Heart left ventricle (tissue), 13 donors: ENCODE measurements at regions not wholly inside any gene's neighbourhood (a gene's known extent, or its start where the extent isn't known, plus 50 kb on each side); places are given as distances from the start of the nearest gene placed in this dataset.

Source experiments
- CTCF ChIP-seq, 12 donors: fragments of 200-600 bp; sonication (generic) in 4 of 12; IDR thresholded peaks; one replicate each; pipeline versions ENCODE4 v1.5.0 to v1.8.0; 2018 to 2022; ENCODE audit warnings: antibody characterized with exemption in 12 of 12, mild to moderate bottlenecking in 5 of 12
- POLR2A ChIP-seq, 2 donors: fragments of 450-650 bp; IDR thresholded peaks; one replicate each; pipeline ENCODE4 v1.6.1; 2017; ENCODE audit warnings: antibody characterized with exemption in 2 of 2, mild to moderate bottlenecking in 2 of 2, moderate library complexity in 2 of 2
- donor health status: ischemic (EF 13 %, LVEDD 7.1; RV severe dilation, severe dysfunction).
- donor health status: DM: no; HTN: yes; CAD: no.
- donor health status: DM: no; HTN: no; CAD: no.
- donor health status: ischemic (EF 25% LVEDD 6.9; RV normal size, moderate dysfunction).
- donor health status: ischemic (EF 25% LVEDD 5.7; RV mildly dilated, moderate dysfunction).
- donor health status: ischemic (EF 35%, LVEDD 5.7; RV mildly dilated, moderate dysfunction).
- donor health status: nonischemic (EF 11% LVEDD 7.7; RV severe dilation, severe dysfunction).
- donor health status: DM: yes; HTN: yes; CAD: no.
- donor health status: PGD.
- donor health status: ischemic (EF 29% LVEDD 5.4; RV normal size, mild dysfunction).
- donor health status: nonischemic (EF 23%, LVEDD 6.1; RV moderate dilation, normal function).

GRCh38 chr18:2448565-2449151 lies 122.6 kb downstream of the METTL4 start:
- TF ChIP-seq CTCF (IDR thresholded peaks at IDR 0.05) (no peak), POLR2A (IDR thresholded peaks at IDR 0.05) (no peak)
